ENCODE measurements at regions not wholly inside any gene's neighbourhood (a gene's known extent, or its start where the extent isn't known, plus 50 kb on each side); places are given as distances from the start of the nearest gene placed in this dataset.

DNA sequence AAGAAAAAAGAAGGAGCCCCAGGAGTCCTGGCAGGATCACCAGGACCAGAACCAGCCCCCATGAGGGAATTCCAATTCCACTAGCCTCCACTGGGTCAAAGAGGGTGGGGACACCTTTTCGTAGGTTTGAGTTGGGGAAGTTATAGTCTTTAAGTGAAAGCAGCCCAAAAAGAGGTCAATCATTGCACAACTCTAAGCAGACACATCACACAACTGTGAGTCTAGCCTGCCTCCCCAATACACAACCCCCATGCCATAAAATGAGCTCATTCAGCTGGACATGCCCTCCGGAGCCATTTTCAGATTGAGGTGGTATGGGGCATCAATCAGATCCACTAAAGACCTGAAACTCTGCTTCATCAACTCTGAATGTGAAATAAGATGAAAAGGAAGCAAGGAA, 179.9 kb downstream of the NPHP4 start:
- in situ Hi-C loops (cut with MboI; ENCODE audit: low pct_unique_long_range_greater_than_20kb in 2 of 9, low sequenced_read_pairs in 9 of 9, unreplicated experiment in 9 of 9): no loop called here
- no peak overlapping the region for H3K4me3 ChIP-seq
- H3K4me1 ChIP-seq (replicated peaks in 1 of 2): no peaks in the 10 kb centered on the region
- ATAC-seq (replicated peaks in 6 of 8): no peak
- no peak overlapping the region for H3K27ac ChIP-seq
- WGBS, 10 experiments: 0 to 93% (median 47%) methylated on average over 1 to 2 of the region's 2 CpGs; no CpG with 5 or more reads in 4 of the 10 experiments

DNA sequence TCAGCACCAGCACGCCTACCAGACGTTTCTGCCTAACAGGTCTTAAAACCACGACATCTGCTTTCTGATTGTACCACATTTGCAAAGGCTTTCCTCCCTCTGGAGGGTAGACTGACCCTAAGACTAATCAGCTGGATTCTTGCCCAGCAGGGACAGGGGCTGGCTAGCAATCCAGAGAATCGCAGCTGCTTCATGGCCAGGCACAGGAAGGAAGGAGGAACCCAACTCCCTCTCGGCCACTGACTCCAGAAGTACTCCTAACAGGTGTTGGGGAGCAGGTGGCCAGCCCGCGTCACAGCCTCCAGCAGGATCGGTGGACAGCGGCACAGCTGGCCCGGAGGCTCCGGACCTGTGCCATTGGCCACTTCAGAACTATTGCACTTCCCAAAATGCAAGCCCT, 180.8 kb downstream of the NPHP4 start:
- H3K4me3 ChIP-seq: no peak overlapping the region
- in situ Hi-C loops (cut with MboI; ENCODE audit: low pct_unique_long_range_greater_than_20kb in 2 of 9, low sequenced_read_pairs in 9 of 9, unreplicated experiment in 9 of 9): no loop called here
- no peak overlapping the region for H3K27ac ChIP-seq
- no peak for ATAC-seq (replicated peaks in 6 of 8)
- 0 to 60% (median 0%) methylated on average over 1 of the region's 11 CpGs; no CpG with 5 or more reads in 6 of the 10 experiments for WGBS, 10 experiments
- H3K4me1 ChIP-seq (replicated peaks in 1 of 2): no peaks in the 10 kb centered on the region

DNA sequence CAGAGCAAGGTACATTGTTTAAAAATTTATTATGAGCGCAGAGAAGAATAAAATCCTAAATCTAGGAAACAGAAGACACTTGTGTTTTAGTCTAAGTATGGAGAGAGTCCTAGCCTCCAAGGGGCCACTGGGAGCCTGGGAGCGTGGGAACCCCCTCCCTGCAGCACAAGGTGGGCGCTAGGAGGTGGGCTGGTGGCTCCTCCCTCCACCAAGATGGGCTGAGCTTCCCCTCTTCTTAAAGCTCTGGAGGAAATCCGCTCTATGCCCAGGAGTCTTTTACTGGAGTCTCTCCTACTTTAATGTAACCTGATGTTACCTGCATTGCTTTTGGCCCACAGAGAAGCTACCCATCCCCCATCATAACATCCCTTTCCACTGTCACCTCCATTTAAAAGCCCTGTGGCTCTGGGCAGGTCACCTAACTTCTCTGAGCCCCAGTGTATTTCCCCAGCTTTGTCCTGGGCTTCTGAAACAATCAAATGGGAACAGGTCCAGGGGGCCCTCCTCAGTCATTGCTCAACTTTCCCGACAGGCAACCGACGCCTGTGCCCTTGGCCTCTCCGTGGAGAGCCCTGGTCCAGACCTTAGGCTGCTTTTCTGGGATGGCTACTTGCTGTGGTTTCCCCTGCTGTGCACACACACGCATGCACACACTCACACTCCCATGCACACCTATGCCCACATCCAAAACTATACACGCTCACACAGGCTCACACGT, 181.5 kb downstream of the NPHP4 start:
- no peak overlapping the region for H3K27ac ChIP-seq
- no peak overlapping the region for H3K4me3 ChIP-seq
- no peak for ATAC-seq (replicated peaks in 6 of 8)
- in situ Hi-C loops (cut with MboI; ENCODE audit: low pct_unique_long_range_greater_than_20kb in 2 of 9, low sequenced_read_pairs in 9 of 9, unreplicated experiment in 9 of 9): no loop called here
- 20 to 84% (median 59%) methylated on average over 1 to 10 of the region's 11 CpGs; no CpG with 5 or more reads in 2 of the 10 experiments for WGBS, 10 experiments
- H3K4me1 ChIP-seq (replicated peaks in 1 of 2): no peaks in the 10 kb centered on the region

DNA sequence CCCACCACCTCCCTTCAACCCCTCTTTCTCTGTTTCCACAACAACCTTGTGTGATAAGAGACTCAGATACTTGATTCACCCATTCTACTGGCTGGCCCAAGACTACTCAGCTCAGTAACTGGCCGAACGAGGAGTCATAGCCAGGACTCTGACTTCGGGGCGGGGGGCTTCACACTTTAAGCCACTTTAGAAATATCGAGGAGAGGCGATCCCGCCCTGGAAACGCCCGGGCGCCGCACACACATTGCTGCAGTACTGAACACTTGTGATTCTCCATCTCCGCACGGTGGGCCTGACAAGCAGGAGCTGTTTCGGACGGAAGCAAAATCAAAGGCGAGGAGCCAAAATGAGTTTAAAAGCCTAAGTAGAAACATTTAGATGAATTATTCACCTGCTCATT, 182.1 kb downstream of the NPHP4 start:
- Histone ChIP-seq H3K4me3 (no peak overlapping the region), H3K27ac (no peak overlapping the region), H3K4me1 (replicated peaks in 1 of 2) (no peaks in the 10 kb centered on the region)
- 29 to 95% (median 77%) methylated on average over 1 to 15 of the region's 16 CpGs; no CpG with 5 or more reads in 3 of the 10 experiments for WGBS, 10 experiments
- in situ Hi-C loops (cut with MboI; ENCODE audit: low pct_unique_long_range_greater_than_20kb in 2 of 9, low sequenced_read_pairs in 9 of 9, unreplicated experiment in 9 of 9): no loop called here
- no peak for ATAC-seq (replicated peaks in 6 of 8)

DNA sequence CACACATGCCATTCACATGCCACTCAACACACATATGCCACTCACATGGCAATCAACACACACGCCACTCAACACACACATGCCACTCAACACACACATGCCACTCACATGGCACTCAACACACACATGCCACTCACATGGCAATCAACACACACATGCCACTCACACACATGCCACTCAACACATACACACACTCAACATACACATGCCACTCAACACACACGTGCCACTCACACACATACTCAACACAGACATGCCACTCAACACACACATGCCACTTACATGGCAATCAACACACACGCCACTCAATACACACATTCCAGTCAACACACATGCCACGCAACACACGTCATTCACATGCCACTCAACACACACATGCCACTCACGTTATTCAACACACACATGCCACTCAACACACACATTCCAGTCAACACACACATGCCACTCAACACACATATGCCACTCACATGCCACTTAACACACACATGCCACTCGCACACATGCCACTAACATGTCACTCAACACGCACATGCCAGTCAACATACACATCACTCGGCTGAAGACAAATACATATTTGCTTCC, 182.9 kb downstream of the NPHP4 start:
- in situ Hi-C loops (cut with MboI; ENCODE audit: low pct_unique_long_range_greater_than_20kb in 2 of 9, low sequenced_read_pairs in 9 of 9, unreplicated experiment in 9 of 9): no loop called here
- Histone ChIP-seq H3K4me3 (no peak overlapping the region), H3K4me1 (replicated peaks in 1 of 2) (no peaks in the 10 kb centered on the region), H3K27ac (no peak overlapping the region)
- WGBS, 10 experiments: 0 to 100% (median 89%) methylated on average over 1 to 7 of the region's 9 CpGs; no CpG with 5 or more reads in 5 of the 10 experiments
- no peak for ATAC-seq (replicated peaks in 6 of 8)

DNA sequence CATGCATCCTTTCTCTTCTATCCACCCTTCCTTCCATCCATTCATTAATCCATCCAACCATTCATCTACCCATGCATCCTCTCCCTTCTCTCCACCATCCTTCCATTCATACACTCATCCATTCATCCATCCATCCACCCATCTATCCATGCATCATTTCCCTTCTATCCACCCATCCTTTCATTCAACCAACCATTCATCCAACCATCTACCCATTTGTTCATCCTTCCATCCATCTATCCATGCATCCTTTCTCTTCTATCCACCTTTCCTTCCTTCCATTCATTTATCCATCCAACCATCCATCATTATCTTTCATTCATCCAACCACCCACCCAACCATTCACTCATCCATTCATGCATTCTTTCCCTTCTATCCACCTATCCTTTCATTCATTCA, 188.4 kb downstream of the NPHP4 start:
- Histone ChIP-seq H3K4me3 (no peak overlapping the region), H3K4me1 (replicated peaks in 1 of 2) (no peaks in the 10 kb centered on the region), H3K27ac (no peak overlapping the region)
- in situ Hi-C loops (cut with MboI; ENCODE audit: low pct_unique_long_range_greater_than_20kb in 2 of 9, low sequenced_read_pairs in 9 of 9, unreplicated experiment in 9 of 9): no loop called here
- no peak for ATAC-seq (replicated peaks in 6 of 8)

DNA sequence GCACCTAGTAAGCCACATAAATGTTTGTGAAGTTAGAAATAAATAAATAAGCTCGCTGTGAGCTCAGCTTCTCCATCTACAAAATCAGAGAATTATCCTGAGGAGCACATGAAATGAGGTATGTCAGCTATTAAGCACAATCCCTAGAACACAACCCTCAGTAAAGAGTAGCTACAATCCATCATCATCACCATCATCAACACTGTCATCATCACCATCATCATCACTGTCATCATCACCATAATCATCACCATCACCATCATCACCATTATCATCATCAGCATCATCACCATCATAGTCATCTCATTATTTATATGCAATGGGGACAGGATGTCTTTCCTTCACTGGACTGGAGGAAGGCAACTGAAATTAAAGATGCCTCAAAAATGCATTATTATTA, 189.6 kb downstream of the NPHP4 start:
- Histone ChIP-seq H3K27ac (no peak overlapping the region), H3K4me3 (no peak overlapping the region), H3K4me1 (replicated peaks in 1 of 2) (no peaks in the 10 kb centered on the region)
- ATAC-seq (replicated peaks in 6 of 8): no peak
- 0 to 100% (median 40%) methylated on average over 1 of the region's 1 CpG; no CpG with 5 or more reads in 6 of the 10 experiments for WGBS, 10 experiments
- in situ Hi-C loops (cut with MboI; ENCODE audit: low pct_unique_long_range_greater_than_20kb in 2 of 9, low sequenced_read_pairs in 9 of 9, unreplicated experiment in 9 of 9): no loop called here

DNA sequence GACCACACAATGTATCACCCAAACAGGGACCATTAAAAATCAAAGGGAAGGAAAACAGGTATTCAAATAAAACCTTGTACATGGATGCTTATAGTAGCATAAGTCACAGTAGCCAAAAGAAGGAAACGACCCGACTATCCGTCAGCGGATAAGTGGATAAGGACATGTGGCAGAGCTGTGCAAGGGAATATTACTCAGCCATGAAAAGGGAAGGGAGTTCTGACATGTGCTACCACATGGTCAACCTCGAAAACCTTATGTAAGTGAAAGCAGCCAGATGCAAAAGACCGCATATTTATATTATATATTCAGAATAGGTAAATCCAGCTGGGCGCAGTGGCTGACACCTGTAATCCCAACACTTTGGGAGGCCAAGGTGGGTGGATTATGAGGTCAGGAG, 193.3 kb downstream of the NPHP4 start:
- Histone ChIP-seq H3K4me1 (replicated peaks in 1 of 2) (no peaks in the 10 kb centered on the region), H3K4me3 (no peak overlapping the region), H3K27ac (no peak overlapping the region)
- 10 to 100% (median 85%) methylated on average over 2 to 7 of the region's 7 CpGs; no CpG with 5 or more reads in 3 of the 10 experiments for WGBS, 10 experiments
- in situ Hi-C loops (cut with MboI; ENCODE audit: low pct_unique_long_range_greater_than_20kb in 2 of 9, low sequenced_read_pairs in 9 of 9, unreplicated experiment in 9 of 9): no loop called here
- no peak for ATAC-seq (replicated peaks in 6 of 8)

DNA sequence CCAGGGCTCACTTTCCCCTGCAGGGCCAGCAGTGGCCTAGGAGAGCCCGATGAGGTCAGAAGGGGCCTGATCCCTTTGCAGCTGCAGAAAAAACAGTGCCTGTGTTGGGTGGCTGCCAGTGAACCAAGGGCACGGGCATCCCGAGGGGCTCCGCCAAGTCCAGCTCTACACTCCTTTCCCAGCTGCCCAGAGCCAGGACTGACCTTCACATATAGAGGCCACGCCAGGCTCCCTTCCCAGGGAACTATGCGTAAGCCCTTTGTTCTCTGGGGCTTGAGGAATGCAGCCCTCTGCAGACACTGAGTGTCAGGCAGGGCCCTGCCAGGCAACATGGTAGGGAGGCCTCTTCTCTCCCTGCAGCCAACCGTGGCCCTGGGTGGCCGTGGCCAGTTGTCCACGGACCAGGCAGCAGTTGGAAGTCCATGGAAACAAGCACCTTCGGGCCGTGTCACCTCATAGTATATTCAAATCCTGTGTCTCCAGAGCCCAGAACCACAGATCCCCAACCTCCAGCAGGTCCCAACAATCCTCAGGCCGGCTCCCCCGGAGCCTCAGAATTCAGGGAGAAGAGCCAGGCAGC, 194.0 kb downstream of the NPHP4 start:
- H3K27ac ChIP-seq: no peak overlapping the region
- 40 to 84% (median 69%) methylated on average over 2 to 9 of the region's 13 CpGs; no CpG with 5 or more reads in 3 of the 10 experiments for WGBS, 10 experiments
- in situ Hi-C loops (cut with MboI; ENCODE audit: low pct_unique_long_range_greater_than_20kb in 2 of 9, low sequenced_read_pairs in 9 of 9, unreplicated experiment in 9 of 9): no loop called here
- no peak for ATAC-seq (replicated peaks in 6 of 8)
- H3K4me3 ChIP-seq: no peak overlapping the region
- H3K4me1 ChIP-seq (replicated peaks in 1 of 2): no peaks in the 10 kb centered on the region

DNA sequence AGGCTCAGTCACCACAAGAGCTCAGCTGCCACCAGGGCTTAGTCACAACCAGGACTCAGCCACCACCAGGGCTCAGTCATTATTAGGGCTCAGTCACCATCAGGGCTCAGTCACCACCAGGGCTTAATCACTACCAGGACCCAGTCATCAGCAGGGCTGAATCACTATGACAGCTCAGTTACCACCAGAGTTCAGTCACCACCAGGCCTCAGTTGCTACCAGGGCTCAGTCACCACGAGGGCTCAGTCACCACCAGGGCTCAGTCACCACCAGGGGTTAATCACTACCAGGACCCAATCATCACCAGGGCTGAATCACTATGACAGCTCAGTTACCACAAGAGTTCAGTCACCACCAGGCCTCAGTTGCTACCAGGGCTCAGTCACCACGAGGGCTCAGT, 196.2 kb downstream of the NPHP4 start:
- Histone ChIP-seq H3K4me3 (no peak overlapping the region), H3K27ac (no peak overlapping the region), H3K4me1 (replicated peaks in 1 of 2) (no peaks in the 10 kb centered on the region)
- ATAC-seq (replicated peaks in 6 of 8): no peak
- in situ Hi-C loops (cut with MboI; ENCODE audit: low pct_unique_long_range_greater_than_20kb in 2 of 9, low sequenced_read_pairs in 9 of 9, unreplicated experiment in 9 of 9): no loop called here
- WGBS, 10 experiments: 100% methylated on average over 1 to 2 of the region's 2 CpGs; no CpG with 5 or more reads in 8 of the 10 experiments

DNA sequence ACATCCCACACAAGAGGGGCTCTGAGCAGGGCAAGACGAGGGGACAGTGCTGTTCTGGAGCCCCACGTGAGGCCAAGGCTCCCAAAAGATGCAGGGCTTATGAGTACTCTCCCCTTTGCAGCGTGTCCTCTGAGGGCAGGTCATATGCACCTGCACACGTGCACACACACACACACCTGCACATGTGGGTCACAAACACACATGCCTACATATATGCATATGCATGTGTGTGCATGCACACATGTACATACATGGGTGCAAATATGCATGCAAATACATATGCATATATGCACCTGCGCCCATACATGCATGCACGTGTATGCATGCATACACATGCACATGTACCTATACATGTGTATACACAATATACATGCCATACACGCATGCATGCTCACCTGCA, 197.9 kb downstream of the NPHP4 start:
- Histone ChIP-seq H3K4me1 (replicated peaks in 1 of 2) (no peaks in the 10 kb centered on the region), H3K4me3 (no peak overlapping the region), H3K27ac (no peak overlapping the region)
- no peak for ATAC-seq (replicated peaks in 6 of 8)
- in situ Hi-C loops (cut with MboI; ENCODE audit: low pct_unique_long_range_greater_than_20kb in 2 of 9, low sequenced_read_pairs in 9 of 9, unreplicated experiment in 9 of 9): no loop called here
- 0 to 82% (median 65%) methylated on average over 1 to 7 of the region's 7 CpGs; no CpG with 5 or more reads in 3 of the 10 experiments for WGBS, 10 experiments

DNA sequence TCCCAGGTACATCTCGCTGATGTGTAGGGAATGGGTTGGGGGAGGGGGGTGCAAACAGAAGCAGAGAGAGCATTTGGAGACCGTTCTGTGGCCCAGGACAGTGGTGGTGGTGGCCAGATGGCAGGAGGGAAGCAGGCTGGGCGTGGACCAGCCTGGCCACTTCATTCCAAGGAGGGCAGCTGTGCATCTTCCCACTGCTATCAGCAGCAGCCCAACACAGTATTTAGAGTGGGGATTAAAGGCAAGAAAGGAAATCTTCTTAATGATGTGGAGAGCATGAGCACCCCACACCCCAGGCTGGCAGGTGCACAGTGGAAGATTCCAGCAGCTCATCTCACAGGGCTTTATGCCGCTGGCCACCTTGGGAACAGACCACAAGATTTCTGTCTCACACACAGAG, 198.7 kb downstream of the NPHP4 start:
- no peak overlapping the region for H3K27ac ChIP-seq
- H3K4me3 ChIP-seq: no peak overlapping the region
- in situ Hi-C loops (cut with MboI; ENCODE audit: low pct_unique_long_range_greater_than_20kb in 2 of 9, low sequenced_read_pairs in 9 of 9, unreplicated experiment in 9 of 9): no loop called here
- WGBS, 10 experiments: 5 to 62% (median 33%) methylated on average over 1 to 4 of the region's 4 CpGs; no CpG with 5 or more reads in 6 of the 10 experiments
- no peaks in the 10 kb centered on the region for H3K4me1 ChIP-seq (replicated peaks in 1 of 2)
- no peak for ATAC-seq (replicated peaks in 6 of 8)

DNA sequence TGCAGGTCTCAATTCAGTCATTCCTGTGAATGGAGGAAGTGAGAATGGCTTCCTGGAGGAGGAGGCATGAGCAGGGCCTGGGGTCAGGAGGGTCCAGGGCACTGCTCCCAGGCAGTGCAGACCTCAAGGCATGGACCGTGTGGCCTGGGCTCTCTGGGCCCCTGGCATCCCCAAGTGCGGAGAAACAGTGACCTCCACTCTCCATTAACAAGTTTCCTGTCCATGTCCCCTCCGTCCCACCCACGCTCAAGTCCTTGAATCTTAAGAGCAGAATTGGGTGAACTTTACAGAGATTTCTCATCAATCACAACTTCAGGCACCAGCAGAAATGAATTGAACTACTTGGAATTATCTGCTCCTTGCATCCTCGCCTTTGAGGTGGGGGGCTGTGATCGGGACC, 211.1 kb downstream of the NPHP4 start:
- ATAC-seq (replicated peaks in 6 of 8): no peak
- in situ Hi-C loops (cut with MboI; ENCODE audit: low pct_unique_long_range_greater_than_20kb in 2 of 9, low sequenced_read_pairs in 9 of 9, unreplicated experiment in 9 of 9): no loop called here
- no peak overlapping the region for H3K27ac ChIP-seq
- no peaks in the 10 kb centered on the region for H3K4me1 ChIP-seq (replicated peaks in 1 of 2)
- WGBS, 10 experiments: 20 to 93% (median 77%) methylated on average over 1 to 5 of the region's 6 CpGs; no CpG with 5 or more reads in 3 of the 10 experiments
- no peak overlapping the region for H3K4me3 ChIP-seq
